HCT116 (cell line): ENCODE measurements at regions not wholly inside any gene's neighbourhood (a gene's known extent, or its start where the extent isn't known, plus 50 kb on each side); places are given as distances from the start of the nearest gene placed in this dataset.

ENCODE experiments used
- CTCF ChIP-seq, 3 experiments: fragments of 200-600 bp in 1 of 3; sonication (generic) in 1 of 3; IDR thresholded peaks in 2 of 3; conservative IDR thresholded peaks in 1 of 3; 2 replicates each; pipeline ENCODE4 v1.5.1; 2012 to 2017; ENCODE audit warnings: low read depth in 2 of 3, low read length in 2 of 3, antibody characterized with exemption in 1 of 3, borderline replicate concordance in 1 of 3, control low read depth in 1 of 3, mild to moderate bottlenecking in 1 of 3, mixed read lengths in 1 of 3, mixed run types in 1 of 3, moderate library complexity in 1 of 3; ENCODE audit not compliant: insufficient read depth in 1 of 3
- EGR1 ChIP-seq: IDR thresholded peaks from 2 replicates; pipeline ENCODE4 v1.6.1; 2012; ENCODE audit warnings: low read depth
- EZH2phosphoT487 ChIP-seq: fragments of 200-600 bp; IDR thresholded peaks from 2 replicates; pipeline ENCODE4 v1.6.1; 2018; ENCODE audit warnings: antibody characterized with exemption, borderline replicate concordance
- JUND ChIP-seq: IDR thresholded peaks from 2 replicates; pipeline ENCODE4 v1.6.1; 2012
- POLR2A ChIP-seq: IDR thresholded peaks from 2 replicates; pipeline ENCODE4 v1.7.0; 2011; ENCODE audit warnings: borderline replicate concordance; ENCODE audit not compliant: insufficient read depth, insufficient read length; ENCODE audit errors: extremely low read depth
- POLR2AphosphoS5 ChIP-seq: IDR thresholded peaks from 2 replicates; pipeline ENCODE4 v1.6.1; 2011; ENCODE audit warnings: mild to moderate bottlenecking, low read depth, low read length, moderate library complexity
- SP1 ChIP-seq: IDR thresholded peaks from 2 replicates; pipeline ENCODE4 v1.6.1; 2012; ENCODE audit warnings: low read depth
- ZBTB33 ChIP-seq: IDR thresholded peaks from 2 replicates; pipeline ENCODE4 v1.6.1; 2011; ENCODE audit warnings: mild to moderate bottlenecking, low read length, moderate library complexity; ENCODE audit not compliant: insufficient replicate concordance; ENCODE audit errors: extremely low read depth
- ZFX ChIP-seq: fragments of 450-650 bp; IDR thresholded peaks from 2 replicates; pipeline ENCODE4 v1.6.1; 2017

- no peak for TF ChIP-seq CTCF (IDR thresholded peaks at IDR 0.05 in 2 of 3, conservative IDR thresholded peaks at IDR 0.05 in 1 of 3; ENCODE audit: borderline replicate concordance in 1 of 3, insufficient read depth in 1 of 3, low read depth in 2 of 3, low read length in 2 of 3)
- no peak for TF ChIP-seq JUND
- TF ChIP-seq SP1 = no peak
- TF ChIP-seq POLR2A = no peak
- TF ChIP-seq POLR2AphosphoS5 = no peak
- TF ChIP-seq EZH2phosphoT487 = no peak
- no peak for TF ChIP-seq ZBTB33
- no peak for TF ChIP-seq ZFX
- no peak for TF ChIP-seq EGR1
Measured at GRCh38 chr2:60226943-60227342, 326.5 kb downstream of the BCL11A start.
